ENCODE measurements at regions not wholly inside any gene's neighbourhood (a gene's known extent, or its start where the extent isn't known, plus 50 kb on each side); places are given as distances from the start of the nearest gene placed in this dataset.

DNA sequence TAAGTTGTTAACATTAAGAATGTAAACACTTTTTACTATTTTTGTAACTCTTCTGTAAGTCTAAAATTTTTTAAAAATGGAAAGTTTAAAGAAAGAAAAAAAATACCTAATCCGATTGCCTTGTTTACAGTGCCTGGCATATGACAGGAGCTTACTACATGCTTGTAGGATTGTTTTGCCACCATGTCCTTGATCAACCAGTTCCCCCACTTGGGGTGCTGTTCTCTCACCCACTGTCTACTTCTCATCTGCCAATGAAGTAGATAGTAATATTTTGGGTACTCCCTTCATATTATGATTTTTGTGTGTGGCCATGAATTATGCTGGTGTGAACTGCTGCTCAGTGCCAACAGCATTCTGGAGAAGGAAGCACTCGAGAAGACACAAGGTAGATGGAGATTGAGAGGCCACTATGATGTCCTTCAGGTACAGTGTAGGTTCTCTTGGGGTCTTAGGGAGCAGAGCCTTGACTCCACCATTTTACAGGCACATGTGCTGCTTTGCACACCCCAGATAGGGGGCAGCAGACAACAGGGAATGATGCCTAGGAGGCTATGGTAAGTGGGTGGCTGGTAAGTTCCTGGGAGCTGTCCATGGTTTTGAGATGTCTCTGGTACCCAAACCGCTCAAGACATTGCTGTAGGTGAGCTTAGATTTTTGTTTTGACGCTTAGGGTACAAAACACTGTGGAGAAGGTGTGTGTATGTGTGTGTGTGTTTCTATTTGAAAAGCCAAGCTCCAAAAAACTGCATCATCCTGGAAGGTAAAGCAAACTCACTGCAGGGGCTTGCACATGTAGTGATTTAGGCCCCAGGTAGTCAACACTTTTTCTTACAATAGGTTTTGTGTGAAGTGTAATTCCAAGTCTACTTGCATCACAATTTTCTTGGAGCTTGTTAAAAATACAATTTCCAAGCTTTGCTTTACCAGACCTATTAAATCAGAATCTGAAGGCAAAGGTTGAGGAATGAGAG is 494.5 kb upstream of the LARGE1 start:
- TF ChIP-seq, protein P1, sequence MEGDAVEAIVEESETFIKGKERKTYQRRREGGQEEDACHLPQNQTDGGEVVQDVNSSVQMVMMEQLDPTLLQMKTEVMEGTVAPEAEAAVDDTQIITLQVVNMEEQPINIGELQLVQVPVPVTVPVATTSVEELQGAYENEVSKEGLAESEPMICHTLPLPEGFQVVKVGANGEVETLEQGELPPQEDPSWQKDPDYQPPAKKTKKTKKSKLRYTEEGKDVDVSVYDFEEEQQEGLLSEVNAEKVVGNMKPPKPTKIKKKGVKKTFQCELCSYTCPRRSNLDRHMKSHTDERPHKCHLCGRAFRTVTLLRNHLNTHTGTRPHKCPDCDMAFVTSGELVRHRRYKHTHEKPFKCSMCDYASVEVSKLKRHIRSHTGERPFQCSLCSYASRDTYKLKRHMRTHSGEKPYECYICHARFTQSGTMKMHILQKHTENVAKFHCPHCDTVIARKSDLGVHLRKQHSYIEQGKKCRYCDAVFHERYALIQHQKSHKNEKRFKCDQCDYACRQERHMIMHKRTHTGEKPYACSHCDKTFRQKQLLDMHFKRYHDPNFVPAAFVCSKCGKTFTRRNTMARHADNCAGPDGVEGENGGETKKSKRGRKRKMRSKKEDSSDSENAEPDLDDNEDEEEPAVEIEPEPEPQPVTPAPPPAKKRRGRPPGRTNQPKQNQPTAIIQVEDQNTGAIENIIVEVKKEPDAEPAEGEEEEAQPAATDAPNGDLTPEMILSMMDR (IDR thresholded peaks at IDR 0.05), result no peak
- TF ChIP-seq MYC (IDR thresholded peaks at IDR 0.05; ENCODE audit: borderline replicate concordance, low read length) (no peak), POLR2A (IDR thresholded peaks at IDR 0.05; ENCODE audit: low read length) (no peak), KDM5A (IDR thresholded peaks at IDR 0.05) (no peak), ESRRA (IDR thresholded peaks at IDR 0.05; ENCODE audit: borderline replicate concordance, low read length) (no peak), ZFP36 (IDR thresholded peaks at IDR 0.05; ENCODE audit: borderline replicate concordance, partially characterized antibody) (no peak)
- TF ChIP-seq, protein P2, sequence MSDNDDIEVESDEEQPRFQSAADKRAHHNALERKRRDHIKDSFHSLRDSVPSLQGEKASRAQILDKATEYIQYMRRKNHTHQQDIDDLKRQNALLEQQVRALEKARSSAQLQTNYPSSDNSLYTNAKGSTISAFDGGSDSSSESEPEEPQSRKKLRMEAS (IDR thresholded peaks at IDR 0.05), result no peak
